Esophagus muscularis mucosa (tissue), 4 donors: ENCODE measurements at regions not wholly inside any gene's neighbourhood (a gene's known extent, or its start where the extent isn't known, plus 50 kb on each side); places are given as distances from the start of the nearest gene placed in this dataset.

Source experiments
- DNase-seq: peaks from one replicate; pipeline ENCODE4 v3.0.0-alpha.2; 2017; ENCODE audit errors: extremely low spot score
- H3K27ac ChIP-seq, 4 donors: fragments of 200-600 bp; sonication (generic); replicated peaks in 1 of 4; 1 replicate in 3 of 4; 2 replicates in 1 of 4; pipeline ENCODE4 v1.5.1; 2016 to 2019; ENCODE audit warnings: mild to moderate bottlenecking in 1 of 4
- H3K27me3 ChIP-seq, 4 donors: fragments of 200-600 bp; sonication (generic); one replicate each; pipeline versions ENCODE4 v1.5.1 to v1.6.0; 2016 to 2019
- H3K36me3 ChIP-seq, 4 donors: fragments of 200-600 bp; sonication (generic); one replicate each; pipeline ENCODE4 v1.5.1; 2016 to 2019
- H3K4me1 ChIP-seq, 4 donors: fragments of 200-600 bp; sonication (generic); one replicate each; pipeline ENCODE4 v1.5.1; 2016 to 2019
- H3K4me3 ChIP-seq, 4 donors: fragments of 200-600 bp; sonication (generic); 1 replicate in 2 of 4; 2 replicates in 2 of 4; pipeline ENCODE4 v1.5.1; 2016 to 2019; ENCODE audit warnings: mild to moderate bottlenecking in 4 of 4, moderate library complexity in 1 of 4
- H3K9me3 ChIP-seq, 4 donors: fragments of 200-600 bp; sonication (generic); 1 replicate in 3 of 4; 2 replicates in 1 of 4; pipeline ENCODE4 v1.5.1; 2016 to 2019
- CTCF ChIP-seq, 3 experiments: fragments of 200-600 bp in 2 of 3; fragments of 450-650 bp in 1 of 3; sonication (generic) in 2 of 3; IDR thresholded peaks; one replicate each; pipeline ENCODE4 v1.5.1; 2017 to 2019; ENCODE audit warnings: antibody characterized with exemption in 3 of 3, mild to moderate bottlenecking in 2 of 3, moderate library complexity in 1 of 3
- EP300 ChIP-seq: sonication (generic); formaldehyde crosslinking; IDR thresholded peaks from one replicate; pipeline ENCODE4 v1.6.1; 2017; ENCODE audit warnings: antibody characterized with exemption
- POLR2A ChIP-seq: fragments of 450-650 bp; IDR thresholded peaks from one replicate; pipeline ENCODE4 v1.6.1; 2017; ENCODE audit warnings: antibody characterized with exemption, moderate library complexity, mild to moderate bottlenecking, low read depth
- POLR2AphosphoS5 ChIP-seq, 2 donors: sonication (generic); formaldehyde crosslinking; IDR thresholded peaks; one replicate each; pipeline ENCODE4 v1.6.1; 2017; ENCODE audit warnings: antibody characterized with exemption in 2 of 2
- WGBS: methylation state at CpG from one replicate; pipeline ENCODE4 v1.1.5; 2018; 5-methylcytosine and 5-hydroxymethylcytosine counted together
- intact Hi-C: fragments of 100-400 bp; cut with DNase I; formaldehyde crosslinking; loops from one replicate; pipeline ENCODE4 v1.15.1; 2023

DNA sequence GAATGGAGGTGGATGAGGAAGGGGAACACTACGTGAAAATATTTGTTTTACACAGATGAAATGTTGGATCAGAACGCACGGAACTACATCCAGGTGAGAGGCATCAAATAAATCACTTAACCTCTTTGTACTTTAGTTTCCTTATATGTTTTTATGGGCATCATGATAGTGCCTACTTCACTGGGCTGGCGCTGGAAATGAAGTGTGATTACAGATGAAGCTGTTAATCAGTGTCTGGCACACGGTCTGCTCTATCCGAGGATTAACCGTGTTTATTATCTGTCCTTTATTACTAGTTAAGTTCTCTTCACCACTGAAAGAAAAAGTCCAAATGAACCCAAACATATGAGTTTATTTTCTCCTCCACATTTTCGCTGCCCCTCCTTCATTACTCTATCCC is 96.0 kb upstream of the TRABD2B start:
- Histone ChIP-seq H3K27me3 (peaks cover 0 to 16% (median 0%) of the 10 kb centered on the region in 4 donors), H3K9me3 (no peaks in the 10 kb centered on the region), H3K27ac (no peak overlapping the region), H3K4me1 (peaks cover 0 to 8% (median 4%) of the 10 kb centered on the region in 4 donors), H3K36me3 (no peaks in the 10 kb centered on the region), H3K4me3 (no peak overlapping the region)
- peak; percentile 66 for DNase-seq
- TF ChIP-seq POLR2AphosphoS5 (IDR thresholded peaks at IDR 0.05) (no peak), CTCF (IDR thresholded peaks at IDR 0.05) (no peak), POLR2A (no peak), EP300 (no peak)
- intact Hi-C loops, result no loop called here
- WGBS, result 44% methylated on average over 8 of the region's 8 CpGs

GRCh38 chr1:48092401-48092800 is 95.2 kb upstream of the TRABD2B start:
- intact Hi-C loops, result no loop called here
- Histone ChIP-seq H3K27ac (no peak overlapping the region), H3K27me3 (peaks cover 0 to 16% (median 0%) of the 10 kb centered on the region in 4 donors), H3K9me3 (no peaks in the 10 kb centered on the region), H3K36me3 (no peaks in the 10 kb centered on the region), H3K4me3 (no peak overlapping the region), H3K4me1 (peaks cover 0 to 8% (median 4%) of the 10 kb centered on the region in 4 donors)
- TF ChIP-seq POLR2A, result no peak
- no peak for TF ChIP-seq CTCF (IDR thresholded peaks at IDR 0.05)
- no peak for TF ChIP-seq EP300
- no peak for TF ChIP-seq POLR2AphosphoS5 (IDR thresholded peaks at IDR 0.05)
- DNase-seq, result no peak
- 86% methylated on average over 7 of the region's 7 CpGs for WGBS

DNA sequence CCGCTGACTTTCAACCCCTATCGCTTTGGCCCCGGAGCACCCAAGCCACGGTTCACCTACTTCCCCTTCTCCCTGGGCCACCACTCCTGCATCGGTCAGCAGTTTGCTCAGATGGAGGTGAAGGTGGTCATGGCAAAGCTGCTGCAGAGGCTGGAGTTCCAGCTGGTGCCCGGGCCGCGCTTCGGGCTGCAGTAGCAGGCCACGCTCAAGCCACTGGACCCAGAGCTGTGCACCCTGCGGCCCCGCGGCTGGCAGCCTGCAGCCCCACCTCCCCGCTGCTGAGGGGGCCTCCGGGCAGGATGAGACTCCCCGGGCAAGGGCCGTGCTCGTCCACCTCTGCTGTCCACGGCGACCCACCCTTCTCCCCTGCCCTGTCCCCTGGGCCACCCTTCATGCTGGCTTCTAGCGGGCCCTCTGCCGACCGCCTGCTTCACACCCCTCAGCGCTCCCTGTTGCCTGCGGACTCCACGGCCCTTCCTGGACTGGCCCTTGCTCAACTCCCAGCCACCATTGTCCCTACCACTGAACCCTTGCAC is 92.2 kb upstream of the TRABD2B start:
- intact Hi-C loops, result no loop called here
- no peak overlapping the region for H3K4me3 ChIP-seq

GRCh38 chr1:48084826-48085225 is 87.6 kb upstream of the TRABD2B start:
- Histone ChIP-seq H3K4me1 (peaks cover 0 to 9% (median 0%) of the 10 kb centered on the region in 4 donors), H3K27ac (no peak overlapping the region), H3K27me3 (no peaks in the 10 kb centered on the region), H3K36me3 (no peaks in the 10 kb centered on the region), H3K9me3 (no peaks in the 10 kb centered on the region), H3K4me3 (no peak overlapping the region)
- TF ChIP-seq EP300 (no peak), POLR2A (no peak), CTCF (IDR thresholded peaks at IDR 0.05) (no peak), POLR2AphosphoS5 (IDR thresholded peaks at IDR 0.05) (no peak)
- no peak for DNase-seq
- 86% methylated on average over 4 of the region's 4 CpGs for WGBS
- intact Hi-C loops, result no loop called here

More for the DNA sequence above, 92.2 kb upstream of the TRABD2B start:
- Histone ChIP-seq H3K36me3 (no peaks in the 10 kb centered on the region), H3K4me1 (peaks cover 0 to 8% (median 4%) of the 10 kb centered on the region in 4 donors), H3K27me3 (peaks cover 0 to 16% (median 0%) of the 10 kb centered on the region in 4 donors), H3K9me3 (no peaks in the 10 kb centered on the region), H3K27ac (no peak overlapping the region)
- no peak for TF ChIP-seq EP300
- no peak for TF ChIP-seq CTCF (IDR thresholded peaks at IDR 0.05)
- TF ChIP-seq POLR2A, result no peak
- TF ChIP-seq POLR2AphosphoS5 (IDR thresholded peaks at IDR 0.05), result no peak
- DNase-seq, result no peak
- WGBS, result 89% methylated on average over 22 of the region's 26 CpGs
